H9 (cell line): ENCODE measurements at regions not wholly inside any gene's neighbourhood (a gene's known extent, or its start where the extent isn't known, plus 50 kb on each side); places are given as distances from the start of the nearest gene placed in this dataset.

Experiments used
- DNase-seq: peaks from one replicate; pipeline ENCODE4 v3.0.0-alpha.2; 2017
- H2AFZ ChIP-seq: one replicate; pipeline ENCODE4 v1.6.1; 2013; ENCODE audit warnings: mild to moderate bottlenecking, low read length, control low read depth, moderate library complexity
- H2AK5ac ChIP-seq: 2 replicates; pipeline ENCODE4 v1.6.1; 2013; ENCODE audit warnings: low read length, control low read depth, mixed read lengths; ENCODE audit not compliant: insufficient read length
- H2BK120ac ChIP-seq: one replicate; pipeline ENCODE4 v1.6.1; 2013; ENCODE audit warnings: low read depth, mild to moderate bottlenecking, low read length, control low read depth, inconsistent platforms; ENCODE audit not compliant: poor library complexity, severe bottlenecking
- H2BK12ac ChIP-seq: 2 replicates; pipeline ENCODE4 v1.6.1; 2013; ENCODE audit warnings: low read length, control low read depth, mixed read lengths, low read depth; ENCODE audit not compliant: insufficient read length
- H2BK15ac ChIP-seq: 2 replicates; pipeline ENCODE4 v1.6.1; 2013; ENCODE audit warnings: low read depth, low read length, control low read depth
- H2BK20ac ChIP-seq: one replicate; pipeline ENCODE4 v1.6.1; 2013; ENCODE audit warnings: low read depth, mild to moderate bottlenecking, low read length, control low read depth, inconsistent platforms; ENCODE audit not compliant: poor library complexity, severe bottlenecking
- H2BK5ac ChIP-seq: 2 replicates; pipeline ENCODE4 v1.6.1; 2013; ENCODE audit warnings: low read length, control low read depth, mixed read lengths; ENCODE audit not compliant: insufficient read length
- H3K14ac ChIP-seq: 2 replicates; pipeline ENCODE4 v1.6.1; 2013; ENCODE audit warnings: low read length, control low read depth; ENCODE audit not compliant: insufficient read depth
- H3K18ac ChIP-seq: 2 replicates; pipeline ENCODE4 v1.6.1; 2013; ENCODE audit warnings: low read depth, mild to moderate bottlenecking, mixed read lengths, low read length, control low read depth; ENCODE audit not compliant: insufficient read length
- H3K23ac ChIP-seq: 2 replicates; pipeline ENCODE4 v1.6.1; 2013; ENCODE audit warnings: low read length, control low read depth, mixed read lengths, low read depth; ENCODE audit not compliant: insufficient read length
- H3K23me2 ChIP-seq: 2 replicates; pipeline ENCODE4 v1.6.1; 2013; ENCODE audit warnings: low read depth, mild to moderate bottlenecking, mixed read lengths, low read length, control low read depth; ENCODE audit not compliant: insufficient read length, poor library complexity, severe bottlenecking
- H3K27ac ChIP-seq: 2 replicates; pipeline ENCODE4 v1.5.1; 2013; ENCODE audit warnings: low read length, control low read depth, mixed read lengths, low read depth; ENCODE audit not compliant: insufficient read length
- H3K27me3 ChIP-seq: 2 replicates; pipeline ENCODE4 v1.6.1; 2013; ENCODE audit warnings: low read length, control low read depth, inconsistent platforms; ENCODE audit not compliant: insufficient read depth
- H3K4ac ChIP-seq: 2 replicates; pipeline ENCODE4 v1.6.1; 2013; ENCODE audit warnings: low read depth, mild to moderate bottlenecking, control low read depth, inconsistent platforms, low read length, moderate library complexity
- H3K4me1 ChIP-seq: 2 replicates; pipeline ENCODE4 v1.6.1; 2013; ENCODE audit warnings: low read length, control low read depth, inconsistent platforms; ENCODE audit not compliant: insufficient read depth
- H3K4me2 ChIP-seq: 2 replicates; pipeline ENCODE4 v1.6.1; 2013; ENCODE audit warnings: low read length, control low read depth, mixed read lengths; ENCODE audit not compliant: insufficient read length, insufficient read depth
- H3K56ac ChIP-seq: 2 replicates; pipeline ENCODE4 v1.6.1; 2013; ENCODE audit warnings: low read depth, mild to moderate bottlenecking, mixed read lengths, low read length, control low read depth; ENCODE audit not compliant: insufficient read length
- H3K79me1 ChIP-seq: 2 replicates; pipeline ENCODE4 v1.6.1; 2013; ENCODE audit warnings: low read depth, mild to moderate bottlenecking, moderate library complexity, low read length, control low read depth, inconsistent platforms; ENCODE audit not compliant: insufficient read depth, poor library complexity, severe bottlenecking
- H3K79me2 ChIP-seq: 2 replicates; pipeline ENCODE4 v1.6.1; 2013; ENCODE audit warnings: low read length, control low read depth, inconsistent platforms; ENCODE audit not compliant: insufficient read depth
- H3K9ac ChIP-seq: 2 replicates; pipeline ENCODE4 v1.6.1; 2013; ENCODE audit warnings: low read length, control low read depth, mixed read lengths; ENCODE audit not compliant: insufficient read length; ENCODE audit errors: extremely low read depth
- H3K9me3 ChIP-seq: one replicate; pipeline ENCODE4 v1.6.1; 2013; ENCODE audit warnings: low read depth, low read length, inconsistent platforms; ENCODE audit not compliant: control insufficient read depth
- H3T11ph ChIP-seq: one replicate; pipeline ENCODE4 v1.6.1; 2013; ENCODE audit warnings: mild to moderate bottlenecking, low read length, control low read depth, inconsistent platforms
- H4K20me1 ChIP-seq: one replicate; pipeline ENCODE4 v1.6.1; 2013; ENCODE audit not compliant: control insufficient read depth, insufficient read length, insufficient read depth
- H4K5ac ChIP-seq: 2 replicates; pipeline ENCODE4 v1.6.1; 2013; ENCODE audit warnings: low read depth, mild to moderate bottlenecking, mixed read lengths, low read length, control low read depth; ENCODE audit not compliant: insufficient read length
- H4K8ac ChIP-seq: replicated peaks from 2 replicates; pipeline ENCODE4 v1.6.1; 2013; ENCODE audit warnings: low read length, control low read depth, mixed read lengths, low read depth; ENCODE audit not compliant: insufficient read length
- H4K91ac ChIP-seq: 2 replicates; pipeline ENCODE4 v1.6.1; 2013; ENCODE audit warnings: low read depth, mild to moderate bottlenecking, moderate library complexity, mixed read lengths, low read length, control low read depth; ENCODE audit not compliant: insufficient read length
- H3K27ac Mint-ChIP-seq, 3 experiments: 2 replicates in 2 of 3; 3 replicates in 1 of 3; pipeline ENCODE4 v1.8.0; 2020 to 2021; ENCODE audit warnings: mixed read lengths in 3 of 3, mild to moderate bottlenecking in 1 of 3, moderate library complexity in 1 of 3
- H3K27me3 Mint-ChIP-seq: 2 replicates; pipeline ENCODE4 v1.8.0; 2021; ENCODE audit warnings: low read depth, mild to moderate bottlenecking, moderate library complexity, mixed read lengths
- H3K36me3 Mint-ChIP-seq, 3 experiments: 2 replicates in 2 of 3; 3 replicates in 1 of 3; pipeline ENCODE4 v1.8.0; 2020 to 2021; ENCODE audit warnings: low read depth in 3 of 3, mixed read lengths in 3 of 3; ENCODE audit not compliant: insufficient read depth in 1 of 3
- H3K4me1 Mint-ChIP-seq, 2 experiments: 2 replicates each; pipeline ENCODE4 v1.8.0; 2020; ENCODE audit warnings: mixed read lengths in 2 of 2
- H3K4me3 Mint-ChIP-seq, 2 experiments: 2 replicates in 1 of 2; 3 replicates in 1 of 2; pipeline ENCODE4 v1.8.0; 2020 to 2021; ENCODE audit warnings: mild to moderate bottlenecking in 2 of 2, mixed read lengths in 2 of 2, moderate library complexity in 1 of 2
- H3K9me3 Mint-ChIP-seq, 2 experiments: 2 replicates in 1 of 2; 3 replicates in 1 of 2; pipeline ENCODE4 v1.8.0; 2020; ENCODE audit warnings: mild to moderate bottlenecking in 2 of 2, mixed read lengths in 2 of 2, moderate library complexity in 1 of 2
- CTCF ChIP-seq: fragments of 200-600 bp; sonication (generic); conservative IDR thresholded peaks from 3 replicates; pipeline ENCODE4 v1.8.0; 2021; ENCODE audit warnings: antibody characterized with exemption, mild to moderate bottlenecking
- WGBS: extraction: QIAGEN DNeasy Blood & Tissue Kit; methylation state at CpG from one replicate; pipeline ENCODE4 v1.1.7; 2013; ENCODE audit warnings: missing lambda C conversion rate, low lambda C conversion rate, mixed read lengths; ENCODE audit not compliant: insufficient read length; ENCODE audit errors: extremely low coverage; 5-methylcytosine and 5-hydroxymethylcytosine counted together

- Histone ChIP-seq H2BK120ac (no peak overlapping the region), H3K14ac (no peak overlapping the region), H2BK5ac (no peak overlapping the region), H3K79me2 (no peaks in the 10 kb centered on the region), H3K27ac (no peak overlapping the region), H3K9ac (no peak overlapping the region), H2AFZ (no peak overlapping the region), H3K4ac (no peak overlapping the region), H2AK5ac (no peak overlapping the region), H3K27me3 (no peaks in the 10 kb centered on the region), H4K20me1 (no peaks in the 10 kb centered on the region), H3K9me3 (no peaks in the 10 kb centered on the region), H3K23me2 (no peaks in the 10 kb centered on the region), H4K91ac (no peak overlapping the region), H3K79me1 (no peaks in the 10 kb centered on the region), H3T11ph (no peak overlapping the region), H3K23ac (no peak overlapping the region), H2BK15ac (no peak overlapping the region), H3K4me1 (peaks cover 2% of the 10 kb centered on the region; the same call in 1 of the 2 replicates), H2BK20ac (no peak overlapping the region), H3K18ac (no peak overlapping the region), H4K5ac (no peak overlapping the region), H3K56ac (no peak overlapping the region), H3K4me2 (no peak overlapping the region), H4K8ac (no peak overlapping the region), H2BK12ac (no peak overlapping the region)
- WGBS, result no CpG with 5 or more reads among the region's 2 CpGs
- H3K9me3 Mint-ChIP-seq, result peaks cover 0 to 2% of the 10 kb centered on the region in 2 experiments; a peak in 1 of 5 replicates
- no peak for DNase-seq
- no peak overlapping the region for H3K27ac Mint-ChIP-seq
- no peak for TF ChIP-seq CTCF
- H3K27me3 Mint-ChIP-seq, result peaks cover 1% of the 10 kb centered on the region
- H3K36me3 Mint-ChIP-seq, result peaks cover 2 to 3% (median 2%) of the 10 kb centered on the region in 3 experiments; a peak in 4 of 7 replicates
- peaks cover 19 to 28% of the 10 kb centered on the region in 2 experiments for H3K4me1 Mint-ChIP-seq
- H3K4me3 Mint-ChIP-seq, result no peak overlapping the region
These were observed 90.7 kb downstream of the RTP4 start for GRCh38 chr3:187458921-187459320.
